ENCODE measurements at regions not wholly inside any gene's neighbourhood (a gene's known extent, or its start where the extent isn't known, plus 50 kb on each side); places are given as distances from the start of the nearest gene placed in this dataset.
A peak's percentile ranks its signal among the peaks of the same experiment; 100 is the strongest.

DNA sequence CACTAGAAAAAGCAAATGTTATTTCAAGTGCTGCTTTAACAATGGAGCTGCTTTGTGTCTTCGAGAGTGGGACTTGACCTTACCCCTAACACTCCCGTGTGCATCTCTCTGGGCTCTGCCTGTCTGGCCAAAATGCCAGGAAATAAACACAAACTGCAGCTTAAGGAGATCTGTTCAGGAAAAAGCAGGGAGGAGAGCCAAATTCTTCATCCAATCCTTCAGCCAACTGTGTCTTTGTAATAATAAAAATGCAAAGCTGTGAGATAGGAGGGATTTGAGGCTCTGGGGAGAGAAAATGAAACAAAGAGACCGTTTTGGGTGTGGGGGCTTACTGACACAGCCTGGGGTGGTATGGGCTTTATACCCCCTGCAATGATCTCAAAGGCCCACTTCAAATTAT is 85.8 kb upstream of the WSCD2 start:
- Histone ChIP-seq H3K36me3 (ENCODE audit: control insufficient read depth in 2 of 2, extremely low read depth in 1 of 2, insufficient read depth in 1 of 2, low read length in 1 of 2) (no peaks in the 10 kb centered on the region), H3K27ac (ENCODE audit: low read length) (no peak overlapping the region), H3K27me3 (replicated peaks in 1 of 2; ENCODE audit: control insufficient read depth in 2 of 2, extremely low read depth in 1 of 2, insufficient read depth in 2 of 2, low read length in 1 of 2) (peaks cover 2 to 4% of the 10 kb centered on the region in 2 experiments), H3K9me3 (no peaks in the 10 kb centered on the region), H3K4me3 (ENCODE audit: control insufficient read depth in 1 of 2, extremely low read depth in 1 of 2, low read length in 1 of 2) (no peak overlapping the region), H3K4me1 (ENCODE audit: control insufficient read depth in 1 of 2, extremely low read depth in 1 of 2, insufficient read depth in 2 of 2, low read length in 2 of 2) (peaks cover 0 to 11% of the 10 kb centered on the region in 2 experiments)
- no peaks in the 10 kb centered on the region for H3K36me3 Mint-ChIP-seq
- CTCF ChIA-PET: no interaction called here
- H3K9me3 Mint-ChIP-seq: no peaks in the 10 kb centered on the region
- DNase-seq (no peak), ATAC-seq (replicated peaks in 1 of 4) (no peak)
- POLR2A ChIA-PET: no interaction called here
- peaks cover 20 to 27% of the 10 kb centered on the region in 2 donors for H3K27me3 Mint-ChIP-seq
- H3K4me1 Mint-ChIP-seq: peaks cover 12 to 22% (median 13%) of the 10 kb centered on the region in 3 donors
- no peak overlapping the region for H3K27ac Mint-ChIP-seq
- no CpG with 5 or more reads among the region's 3 CpGs for WGBS (ENCODE audit: insufficient coverage)
- no peak overlapping the region for H3K4me3 Mint-ChIP-seq

DNA sequence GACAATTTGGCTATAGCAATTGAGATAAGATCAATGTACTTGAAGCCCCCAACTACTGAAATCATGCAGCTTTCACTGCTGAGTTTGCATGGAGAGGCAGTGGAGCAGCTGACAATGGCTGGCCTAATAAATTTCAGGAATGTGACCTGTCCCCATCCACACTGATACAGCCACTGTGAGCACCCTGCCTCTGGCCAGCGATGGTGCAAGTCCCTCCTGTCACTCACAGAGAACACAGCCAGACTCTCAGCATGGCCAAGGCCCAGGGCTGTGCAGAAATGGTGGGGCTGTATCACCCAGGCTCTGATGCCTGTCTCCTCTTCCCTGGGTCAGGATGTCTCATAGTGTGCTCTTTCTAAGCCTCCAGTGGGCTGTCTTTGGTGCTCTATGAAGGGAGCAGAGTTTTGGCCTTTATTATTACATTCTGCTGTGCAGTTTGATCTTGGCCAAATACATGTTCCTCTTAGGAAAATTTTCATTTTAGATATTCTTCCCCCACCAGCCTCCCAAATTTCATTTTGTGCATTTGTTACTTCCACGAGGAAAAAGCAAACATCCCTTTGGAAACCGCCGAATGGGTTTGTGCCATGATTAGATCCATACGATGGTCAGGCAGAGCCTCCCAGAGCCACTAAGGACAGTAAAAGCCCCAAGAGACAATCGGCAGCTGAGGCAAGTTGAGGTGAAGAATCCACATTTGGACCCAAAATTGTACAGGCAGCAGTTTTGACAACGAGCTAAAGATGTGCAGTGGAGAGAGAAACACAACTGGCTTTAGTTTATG is 85.1 kb upstream of the WSCD2 start:
- WGBS (ENCODE audit: insufficient coverage): 92% methylated on average over 6 of the region's 7 CpGs
- no peak overlapping the region for H3K4me3 ChIP-seq (ENCODE audit: control insufficient read depth in 1 of 2, extremely low read depth in 1 of 2, low read length in 1 of 2)
- ATAC-seq (replicated peaks in 1 of 4) (no peak), DNase-seq (no peak)
- H3K9me3 ChIP-seq: no peaks in the 10 kb centered on the region
- ChIA-PET POLR2A (no interaction called here), CTCF (no interaction called here)
- Mint-ChIP-seq H3K27ac (no peak overlapping the region), H3K4me1 (peaks cover 12 to 22% (median 13%) of the 10 kb centered on the region in 3 donors), H3K36me3 (no peaks in the 10 kb centered on the region), H3K9me3 (no peaks in the 10 kb centered on the region), H3K4me3 (no peak overlapping the region), H3K27me3 (peaks cover 21 to 27% of the 10 kb centered on the region in 2 donors)
- H3K27ac ChIP-seq (ENCODE audit: low read length): no peak overlapping the region
- no peaks in the 10 kb centered on the region for H3K36me3 ChIP-seq (ENCODE audit: control insufficient read depth in 2 of 2, extremely low read depth in 1 of 2, insufficient read depth in 1 of 2, low read length in 1 of 2)
- peaks cover 2 to 4% of the 10 kb centered on the region in 2 experiments for H3K27me3 ChIP-seq (replicated peaks in 1 of 2; ENCODE audit: control insufficient read depth in 2 of 2, extremely low read depth in 1 of 2, insufficient read depth in 2 of 2, low read length in 1 of 2)
- peaks cover 0 to 11% of the 10 kb centered on the region in 2 experiments for H3K4me1 ChIP-seq (ENCODE audit: control insufficient read depth in 1 of 2, extremely low read depth in 1 of 2, insufficient read depth in 2 of 2, low read length in 2 of 2)

DNA sequence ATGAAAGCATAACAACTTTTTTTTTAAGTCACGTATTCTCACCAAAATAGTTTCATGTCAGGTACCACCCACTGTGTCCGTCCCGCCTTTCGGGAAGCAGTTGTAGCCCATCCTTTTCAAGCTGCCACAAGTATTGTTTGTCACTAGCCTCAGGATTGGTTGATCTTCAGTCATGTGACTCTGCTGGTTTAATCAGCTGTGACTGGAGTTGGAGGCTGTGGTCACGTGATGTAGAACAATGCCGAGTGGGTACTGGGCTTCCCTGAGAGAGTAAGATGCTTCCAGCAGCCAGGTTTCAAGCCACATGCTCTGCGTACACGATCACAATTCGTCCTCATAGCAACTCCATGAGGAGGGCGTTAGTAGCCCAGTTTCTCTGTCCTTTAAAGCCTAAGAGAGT is 83.0 kb upstream of the WSCD2 start:
- no peak for ATAC-seq (replicated peaks in 1 of 4)
- H3K9me3 Mint-ChIP-seq: no peaks in the 10 kb centered on the region
- no peak overlapping the region for H3K4me3 Mint-ChIP-seq
- ChIA-PET CTCF (no interaction called here), POLR2A (no interaction called here)
- no peak for DNase-seq
- Histone ChIP-seq H3K4me1 (ENCODE audit: control insufficient read depth in 1 of 2, extremely low read depth in 1 of 2, insufficient read depth in 2 of 2, low read length in 2 of 2) (peaks cover 0 to 11% of the 10 kb centered on the region in 2 experiments), H3K36me3 (ENCODE audit: control insufficient read depth in 2 of 2, extremely low read depth in 1 of 2, insufficient read depth in 1 of 2, low read length in 1 of 2) (no peaks in the 10 kb centered on the region), H3K9me3 (no peaks in the 10 kb centered on the region), H3K4me3 (ENCODE audit: control insufficient read depth in 1 of 2, extremely low read depth in 1 of 2, low read length in 1 of 2) (no peak overlapping the region), H3K27me3 (replicated peaks in 1 of 2; ENCODE audit: control insufficient read depth in 2 of 2, extremely low read depth in 1 of 2, insufficient read depth in 2 of 2, low read length in 1 of 2) (peaks cover 2 to 3% of the 10 kb centered on the region in 2 experiments), H3K27ac (ENCODE audit: low read length) (peak overlapping the region; percentile 18)
- WGBS (ENCODE audit: insufficient coverage): 78% methylated on average over 7 of the region's 10 CpGs
- peaks cover 15 to 25% of the 10 kb centered on the region in 2 donors for H3K27me3 Mint-ChIP-seq
- peaks cover 12 to 22% (median 13%) of the 10 kb centered on the region in 3 donors for H3K4me1 Mint-ChIP-seq
- H3K27ac Mint-ChIP-seq: no peak overlapping the region
- no peaks in the 10 kb centered on the region for H3K36me3 Mint-ChIP-seq

DNA sequence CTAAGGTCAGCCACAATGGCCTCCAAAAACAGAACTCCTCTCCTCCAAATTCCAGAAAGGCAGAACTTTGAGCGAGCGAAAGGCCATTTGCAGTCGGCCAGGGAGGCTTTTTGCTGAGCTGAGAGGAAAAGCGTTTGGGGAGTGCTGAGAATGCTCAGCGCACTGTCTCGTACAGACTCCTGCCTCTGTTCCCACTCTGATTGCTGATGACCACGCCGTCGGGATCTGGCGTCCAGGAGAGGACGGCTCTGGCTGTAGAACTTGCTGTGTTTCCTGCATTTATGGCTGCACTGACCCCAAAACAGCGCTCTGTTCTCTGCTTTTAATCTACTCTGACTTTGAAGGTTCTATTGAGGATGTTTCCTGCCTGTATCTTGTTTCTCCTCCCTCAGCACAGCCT is 82.4 kb upstream of the WSCD2 start:
- DNase-seq (no peak), ATAC-seq (replicated peaks in 1 of 4) (no peak)
- ChIA-PET CTCF (no interaction called here), POLR2A (no interaction called here)
- H3K27ac Mint-ChIP-seq: peak overlapping the region; percentile 0 to 24
- Histone ChIP-seq H3K27me3 (replicated peaks in 1 of 2; ENCODE audit: control insufficient read depth in 2 of 2, extremely low read depth in 1 of 2, insufficient read depth in 2 of 2, low read length in 1 of 2) (peaks cover 2 to 3% of the 10 kb centered on the region in 2 experiments), H3K36me3 (ENCODE audit: control insufficient read depth in 2 of 2, extremely low read depth in 1 of 2, insufficient read depth in 1 of 2, low read length in 1 of 2) (no peaks in the 10 kb centered on the region), H3K4me1 (ENCODE audit: control insufficient read depth in 1 of 2, extremely low read depth in 1 of 2, insufficient read depth in 2 of 2, low read length in 2 of 2) (peaks cover 0 to 11% of the 10 kb centered on the region in 2 experiments), H3K4me3 (ENCODE audit: control insufficient read depth in 1 of 2, extremely low read depth in 1 of 2, low read length in 1 of 2) (peak overlapping the region in 1 of 2 donors; percentile 8), H3K27ac (ENCODE audit: low read length) (peak overlapping the region; percentile 18), H3K9me3 (no peaks in the 10 kb centered on the region)
- H3K4me1 Mint-ChIP-seq: peaks cover 12 to 20% (median 13%) of the 10 kb centered on the region in 3 donors
- peaks cover 17 to 27% of the 10 kb centered on the region in 2 donors for H3K27me3 Mint-ChIP-seq
- no peaks in the 10 kb centered on the region for H3K9me3 Mint-ChIP-seq
- no peaks in the 10 kb centered on the region for H3K36me3 Mint-ChIP-seq
- 47% methylated on average over 9 of the region's 12 CpGs for WGBS (ENCODE audit: insufficient coverage)
- peak overlapping the region in 2 of 3 donors; percentile 17 to 53 for H3K4me3 Mint-ChIP-seq

DNA sequence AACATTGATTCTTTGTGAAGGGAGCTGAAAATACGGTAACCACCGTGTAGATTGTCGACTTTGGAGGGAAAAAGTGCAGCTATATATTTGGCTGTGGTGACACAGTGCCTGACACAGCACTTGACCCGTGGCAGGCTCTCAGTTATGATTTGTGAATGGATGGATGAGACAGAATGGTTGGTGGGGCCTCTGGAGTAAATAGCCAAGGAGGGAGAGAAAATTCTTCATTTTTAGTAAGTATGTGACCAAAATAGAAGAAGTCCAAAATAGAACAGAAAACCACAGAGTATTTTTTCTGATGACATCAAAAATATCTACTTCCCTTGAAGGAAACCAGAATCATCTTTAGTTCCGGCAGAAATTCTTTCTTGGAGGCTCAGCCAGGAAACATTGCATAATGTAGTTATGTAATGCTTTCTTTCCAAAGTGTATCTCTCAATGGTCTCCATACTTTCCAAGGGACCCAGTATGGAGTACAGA is 82.0 kb upstream of the WSCD2 start:
- ATAC-seq (replicated peaks in 1 of 4) (no peak), DNase-seq (no peak)
- H3K4me1 Mint-ChIP-seq: peaks cover 12 to 21% (median 13%) of the 10 kb centered on the region in 3 donors
- ChIA-PET POLR2A (no interaction called here), CTCF (no interaction called here)
- H3K4me1 ChIP-seq (ENCODE audit: control insufficient read depth in 1 of 2, extremely low read depth in 1 of 2, insufficient read depth in 2 of 2, low read length in 2 of 2): peaks cover 0 to 11% of the 10 kb centered on the region in 2 experiments
- no peaks in the 10 kb centered on the region for H3K36me3 ChIP-seq (ENCODE audit: control insufficient read depth in 2 of 2, extremely low read depth in 1 of 2, insufficient read depth in 1 of 2, low read length in 1 of 2)
- H3K27ac ChIP-seq (ENCODE audit: low read length): peak overlapping the region; percentile 18
- H3K27ac Mint-ChIP-seq: peak overlapping the region; percentile 0 to 24
- H3K9me3 ChIP-seq: no peaks in the 10 kb centered on the region
- no peaks in the 10 kb centered on the region for H3K9me3 Mint-ChIP-seq
- 0% methylated on average over 3 of the region's 5 CpGs for WGBS (ENCODE audit: insufficient coverage)
- H3K36me3 Mint-ChIP-seq: no peaks in the 10 kb centered on the region
- H3K4me3 ChIP-seq (ENCODE audit: control insufficient read depth in 1 of 2, extremely low read depth in 1 of 2, low read length in 1 of 2): peak overlapping the region in 1 of 2 donors; percentile 8
- peak overlapping the region; percentile 0 to 53 (median 17) for H3K4me3 Mint-ChIP-seq
- H3K27me3 Mint-ChIP-seq: peaks cover 17 to 30% of the 10 kb centered on the region in 2 donors
- peaks cover 2 to 3% of the 10 kb centered on the region in 2 experiments for H3K27me3 ChIP-seq (replicated peaks in 1 of 2; ENCODE audit: control insufficient read depth in 2 of 2, extremely low read depth in 1 of 2, insufficient read depth in 2 of 2, low read length in 1 of 2)

DNA sequence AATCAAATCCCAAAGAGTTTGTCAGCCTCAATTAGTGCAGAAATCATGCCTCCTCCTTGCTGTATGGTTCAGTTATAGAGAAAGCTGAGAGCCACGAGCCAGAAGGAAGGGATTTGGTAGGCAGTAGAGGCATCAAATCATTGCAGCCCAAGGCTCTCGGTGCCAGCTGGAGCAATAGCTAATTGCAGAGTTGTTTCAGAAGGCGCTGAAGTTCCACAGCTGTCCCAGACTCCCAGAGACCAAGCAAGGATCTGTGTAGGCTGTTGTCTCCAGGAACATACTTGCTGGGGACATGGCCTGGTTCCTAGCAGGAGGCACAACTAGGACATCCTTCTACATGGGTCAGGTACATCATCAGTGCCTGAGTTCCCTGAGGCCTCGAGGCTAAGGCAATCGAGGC is 80.4 kb upstream of the WSCD2 start:
- POLR2A ChIA-PET: interaction anchor here in 1 of 2 donors (0.7 kb wide), 1 partner anchor 74 kb away, joined by 3 read pairs; no protein-coding TSS in a partner anchor
- peaks cover 13 to 39% of the 10 kb centered on the region in 2 donors for H3K27me3 Mint-ChIP-seq

More for the DNA sequence above, 80.4 kb upstream of the WSCD2 start:
- CTCF ChIA-PET: no interaction called here
- Mint-ChIP-seq H3K4me3 (no peak overlapping the region), H3K4me1 (peaks cover 12 to 28% (median 15%) of the 10 kb centered on the region in 3 donors), H3K9me3 (no peaks in the 10 kb centered on the region), H3K36me3 (no peaks in the 10 kb centered on the region), H3K27ac (no peak overlapping the region)
- no peaks in the 10 kb centered on the region for H3K36me3 ChIP-seq (ENCODE audit: control insufficient read depth in 2 of 2, extremely low read depth in 1 of 2, insufficient read depth in 1 of 2, low read length in 1 of 2)
- no peak for DNase-seq
- peaks cover 0 to 11% of the 10 kb centered on the region in 2 experiments for H3K4me1 ChIP-seq (ENCODE audit: control insufficient read depth in 1 of 2, extremely low read depth in 1 of 2, insufficient read depth in 2 of 2, low read length in 2 of 2)
- H3K27me3 ChIP-seq (replicated peaks in 1 of 2; ENCODE audit: control insufficient read depth in 2 of 2, extremely low read depth in 1 of 2, insufficient read depth in 2 of 2, low read length in 1 of 2): peaks cover 2 to 3% of the 10 kb centered on the region in 2 experiments
- WGBS (ENCODE audit: insufficient coverage): 65% methylated on average over 5 of the region's 5 CpGs
- no peaks in the 10 kb centered on the region for H3K9me3 ChIP-seq
- no peak overlapping the region for H3K4me3 ChIP-seq (ENCODE audit: control insufficient read depth in 1 of 2, extremely low read depth in 1 of 2, low read length in 1 of 2)
- H3K27ac ChIP-seq (ENCODE audit: low read length): no peak overlapping the region
- no peak for ATAC-seq (replicated peaks in 1 of 4)

Data from T-cell (primary cell).